ENCODE measurements at regions not wholly inside any gene's neighbourhood (a gene's known extent, or its start where the extent isn't known, plus 50 kb on each side); places are given as distances from the start of the nearest gene placed in this dataset.

DNA sequence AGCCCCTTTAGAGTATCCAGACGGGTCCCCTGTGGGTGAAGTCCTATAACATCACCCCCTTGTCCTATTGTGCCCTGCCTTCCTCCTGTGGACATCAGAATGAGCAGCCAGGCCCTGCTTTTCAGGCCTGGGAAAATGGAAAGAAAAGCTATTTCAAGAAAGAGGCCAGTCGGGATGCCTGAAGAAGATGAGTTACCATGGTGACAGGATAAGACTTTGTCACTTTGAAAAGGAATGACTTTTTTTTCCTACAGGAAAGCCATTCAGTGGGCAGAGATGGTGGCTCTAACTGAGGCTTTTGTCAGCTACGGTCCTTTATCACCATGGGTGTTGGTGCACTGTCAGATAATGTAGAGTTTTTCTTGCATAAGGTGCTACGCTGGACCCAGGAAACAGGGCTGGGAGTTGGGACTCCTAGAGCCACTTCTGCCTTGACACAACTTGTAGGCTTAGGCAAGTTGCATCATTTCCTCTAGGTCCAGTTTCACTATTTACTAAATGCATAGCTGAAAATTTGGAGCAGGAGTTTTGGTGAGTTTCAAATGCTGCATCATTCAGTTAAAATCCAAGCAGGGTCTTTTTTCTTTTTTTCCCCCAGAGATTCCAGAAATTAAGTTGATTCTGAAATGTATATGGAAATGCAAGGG, 179.0 kb upstream of the ADRA1D start:
- Histone ChIP-seq H3K27ac (ENCODE audit: low read depth, low read length, poor library complexity, severe bottlenecking) (no peak overlapping the region), H3K4me2 (ENCODE audit: low read length) (no peak overlapping the region)
- TF ChIP-seq, protein P1, sequence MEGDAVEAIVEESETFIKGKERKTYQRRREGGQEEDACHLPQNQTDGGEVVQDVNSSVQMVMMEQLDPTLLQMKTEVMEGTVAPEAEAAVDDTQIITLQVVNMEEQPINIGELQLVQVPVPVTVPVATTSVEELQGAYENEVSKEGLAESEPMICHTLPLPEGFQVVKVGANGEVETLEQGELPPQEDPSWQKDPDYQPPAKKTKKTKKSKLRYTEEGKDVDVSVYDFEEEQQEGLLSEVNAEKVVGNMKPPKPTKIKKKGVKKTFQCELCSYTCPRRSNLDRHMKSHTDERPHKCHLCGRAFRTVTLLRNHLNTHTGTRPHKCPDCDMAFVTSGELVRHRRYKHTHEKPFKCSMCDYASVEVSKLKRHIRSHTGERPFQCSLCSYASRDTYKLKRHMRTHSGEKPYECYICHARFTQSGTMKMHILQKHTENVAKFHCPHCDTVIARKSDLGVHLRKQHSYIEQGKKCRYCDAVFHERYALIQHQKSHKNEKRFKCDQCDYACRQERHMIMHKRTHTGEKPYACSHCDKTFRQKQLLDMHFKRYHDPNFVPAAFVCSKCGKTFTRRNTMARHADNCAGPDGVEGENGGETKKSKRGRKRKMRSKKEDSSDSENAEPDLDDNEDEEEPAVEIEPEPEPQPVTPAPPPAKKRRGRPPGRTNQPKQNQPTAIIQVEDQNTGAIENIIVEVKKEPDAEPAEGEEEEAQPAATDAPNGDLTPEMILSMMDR (IDR thresholded peaks at IDR 0.05; ENCODE audit: low read length) = no peak
- no peak for TF ChIP-seq EZH2 (IDR thresholded peaks at IDR 0.05; ENCODE audit: borderline replicate concordance, low read length)

DNA sequence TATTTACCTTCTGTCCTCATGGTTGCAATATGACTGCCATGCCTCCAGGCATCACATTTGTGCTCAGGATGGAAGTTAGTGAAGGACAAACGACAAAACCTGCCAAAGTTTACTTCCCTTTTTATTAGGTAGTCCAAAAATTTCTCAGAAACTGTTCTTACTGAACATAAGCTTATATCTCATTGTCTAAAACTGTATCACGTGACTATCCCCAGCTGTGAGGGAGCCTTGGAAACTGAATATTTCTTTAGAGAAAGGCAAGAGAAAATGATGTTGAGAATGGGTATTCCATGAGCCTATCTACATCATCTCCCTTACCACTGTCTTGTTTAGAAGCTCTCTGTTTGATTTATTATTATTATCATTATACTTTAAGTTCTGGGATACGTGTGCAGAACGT, 169.1 kb upstream of the ADRA1D start:
- no peaks in the 10 kb centered on the region for H3K4me1 ChIP-seq (ENCODE audit: insufficient read depth, low read length, severe bottlenecking)
- no peak for TF ChIP-seq EZH2 (IDR thresholded peaks at IDR 0.05; ENCODE audit: borderline replicate concordance, low read length)
- TF ChIP-seq, protein P1 (IDR thresholded peaks at IDR 0.05; ENCODE audit: low read length) = no peak
- H2AFZ ChIP-seq (ENCODE audit: low read length) = no peak overlapping the region
- H3K27ac ChIP-seq (ENCODE audit: low read depth, low read length, poor library complexity, severe bottlenecking) = no peak overlapping the region
- no peaks in the 10 kb centered on the region for H3K36me3 ChIP-seq (ENCODE audit: insufficient read depth, low read length)
- H4K20me1 ChIP-seq (ENCODE audit: insufficient read depth, low read length) = no peaks in the 10 kb centered on the region
- H3K9me3 ChIP-seq (ENCODE audit: low read length) = no peaks in the 10 kb centered on the region
- no peaks in the 10 kb centered on the region for H3K27me3 ChIP-seq (ENCODE audit: insufficient read depth, low read length)
- H3F3A ChIP-seq (ENCODE audit: insufficient read depth, low read length) = no peaks in the 10 kb centered on the region
- H3K4me2 ChIP-seq (ENCODE audit: low read length) = no peak overlapping the region
- no peaks in the 10 kb centered on the region for H3K79me2 ChIP-seq (ENCODE audit: insufficient read depth, low read length)
- H3K9me2 ChIP-seq (ENCODE audit: low read depth, low read length) = no peaks in the 10 kb centered on the region
- H3K4me3 ChIP-seq (ENCODE audit: low read depth, low read length, poor library complexity, severe bottlenecking) = no peak overlapping the region
- H3K9ac ChIP-seq (ENCODE audit: low read length) = no peak overlapping the region

More for the DNA sequence above, 179.0 kb upstream of the ADRA1D start:
- H3K4me3 ChIP-seq (ENCODE audit: low read depth, low read length, poor library complexity, severe bottlenecking) = no peak overlapping the region
- H4K20me1 ChIP-seq (ENCODE audit: insufficient read depth, low read length) = no peaks in the 10 kb centered on the region
- no peaks in the 10 kb centered on the region for H3K4me1 ChIP-seq (ENCODE audit: insufficient read depth, low read length, severe bottlenecking)
- no peaks in the 10 kb centered on the region; the same call in 1 of the 2 replicates for H3K27me3 ChIP-seq (ENCODE audit: insufficient read depth, low read length)
- no peaks in the 10 kb centered on the region for H3F3A ChIP-seq (ENCODE audit: insufficient read depth, low read length)
- H3K36me3 ChIP-seq (ENCODE audit: insufficient read depth, low read length) = no peaks in the 10 kb centered on the region
- no peaks in the 10 kb centered on the region for H3K9me3 ChIP-seq (ENCODE audit: low read length)
- H3K9ac ChIP-seq (ENCODE audit: low read length) = no peak overlapping the region
- H2AFZ ChIP-seq (ENCODE audit: low read length) = no peak overlapping the region
- no peaks in the 10 kb centered on the region for H3K79me2 ChIP-seq (ENCODE audit: insufficient read depth, low read length)
- no peaks in the 10 kb centered on the region for H3K9me2 ChIP-seq (ENCODE audit: low read depth, low read length)

DNA sequence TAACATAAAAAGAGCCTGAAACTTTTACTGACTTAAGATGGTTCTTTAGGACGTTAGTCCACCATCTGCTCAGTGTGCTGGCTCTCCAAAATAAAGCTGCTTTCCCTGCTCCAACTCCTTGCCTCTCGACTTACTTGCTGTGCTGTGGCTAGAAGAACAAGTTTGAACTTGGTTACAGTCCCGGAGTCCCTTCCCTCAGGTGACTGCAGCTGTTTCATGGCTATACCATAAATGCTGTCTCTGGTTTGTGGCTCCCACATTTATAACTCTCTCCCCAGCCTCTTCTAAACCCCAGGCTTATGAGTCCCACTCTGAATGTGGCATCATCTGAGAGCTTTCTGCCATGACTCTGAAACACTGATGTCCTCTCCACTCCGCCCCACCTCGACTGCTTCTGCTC, 166.2 kb upstream of the ADRA1D start:
- Histone ChIP-seq H3K4me2 (ENCODE audit: low read length) (no peak overlapping the region), H3K4me3 (ENCODE audit: low read depth, low read length, poor library complexity, severe bottlenecking) (no peak overlapping the region), H3K9me3 (ENCODE audit: low read length) (no peaks in the 10 kb centered on the region), H3K27ac (ENCODE audit: low read depth, low read length, poor library complexity, severe bottlenecking) (no peak overlapping the region), H3K9me2 (ENCODE audit: low read depth, low read length) (no peaks in the 10 kb centered on the region), H3K79me2 (ENCODE audit: insufficient read depth, low read length) (no peaks in the 10 kb centered on the region), H3K27me3 (ENCODE audit: insufficient read depth, low read length) (no peaks in the 10 kb centered on the region), H4K20me1 (ENCODE audit: insufficient read depth, low read length) (no peaks in the 10 kb centered on the region), H3F3A (ENCODE audit: insufficient read depth, low read length) (no peaks in the 10 kb centered on the region), H2AFZ (ENCODE audit: low read length) (no peak overlapping the region), H3K9ac (ENCODE audit: low read length) (no peak overlapping the region), H3K36me3 (ENCODE audit: insufficient read depth, low read length) (no peaks in the 10 kb centered on the region), H3K4me1 (ENCODE audit: insufficient read depth, low read length, severe bottlenecking) (no peaks in the 10 kb centered on the region)
- no peak for TF ChIP-seq EZH2 (IDR thresholded peaks at IDR 0.05; ENCODE audit: borderline replicate concordance, low read length)
- TF ChIP-seq, protein P1 (IDR thresholded peaks at IDR 0.05; ENCODE audit: low read length) = no peak
